ENCODE measurements at regions not wholly inside any gene's neighbourhood (a gene's known extent, or its start where the extent isn't known, plus 50 kb on each side); places are given as distances from the start of the nearest gene placed in this dataset.

DNA sequence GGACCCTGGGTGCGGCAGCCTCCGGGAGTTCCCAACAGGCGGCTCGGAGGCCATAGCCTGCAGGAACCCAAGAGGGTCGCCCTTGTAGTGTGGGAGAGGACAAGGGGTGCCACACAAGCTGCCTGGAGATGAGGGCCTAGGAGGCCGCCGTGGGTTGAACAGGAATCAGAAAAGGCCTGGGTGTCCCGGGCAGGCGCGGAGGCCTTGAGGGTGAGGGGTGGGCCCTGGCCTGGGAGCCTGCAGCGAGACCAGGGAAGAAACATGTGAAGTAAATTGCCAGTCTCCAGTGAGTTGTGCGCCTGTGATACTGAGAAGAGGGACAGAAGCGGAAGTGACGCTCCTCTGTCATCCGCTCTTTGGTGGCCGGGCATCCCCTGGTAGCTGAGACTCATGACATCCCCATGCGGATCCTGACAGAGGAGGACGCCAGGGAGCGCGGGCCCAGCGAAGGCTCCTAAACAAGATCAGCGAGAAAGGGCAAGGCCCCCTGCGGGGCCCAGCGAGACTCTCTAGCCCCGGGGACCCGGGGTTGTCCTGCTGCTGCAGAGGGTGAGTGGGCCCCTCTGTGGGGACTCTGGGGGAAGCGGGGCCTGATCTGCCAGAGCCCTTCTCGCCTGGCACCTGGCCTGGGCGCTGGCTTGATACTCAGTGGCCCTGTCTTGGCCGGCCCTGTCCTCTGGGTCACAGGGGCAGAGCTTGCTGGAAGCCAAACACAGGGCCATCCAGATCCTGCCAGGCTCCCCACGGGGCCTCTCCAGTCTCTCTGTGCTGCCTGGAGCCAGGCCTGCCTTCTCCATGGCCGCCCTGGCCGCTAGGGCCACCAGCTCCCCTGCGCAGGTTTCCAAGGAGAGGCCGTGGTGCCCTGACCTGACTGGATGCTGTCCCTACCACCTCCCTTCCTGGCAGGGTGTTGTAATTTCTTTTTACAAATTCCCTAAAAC lies 788.4 kb downstream of the TLE4 start:
- no peak for DNase-seq (ENCODE audit: low read depth)

DNA sequence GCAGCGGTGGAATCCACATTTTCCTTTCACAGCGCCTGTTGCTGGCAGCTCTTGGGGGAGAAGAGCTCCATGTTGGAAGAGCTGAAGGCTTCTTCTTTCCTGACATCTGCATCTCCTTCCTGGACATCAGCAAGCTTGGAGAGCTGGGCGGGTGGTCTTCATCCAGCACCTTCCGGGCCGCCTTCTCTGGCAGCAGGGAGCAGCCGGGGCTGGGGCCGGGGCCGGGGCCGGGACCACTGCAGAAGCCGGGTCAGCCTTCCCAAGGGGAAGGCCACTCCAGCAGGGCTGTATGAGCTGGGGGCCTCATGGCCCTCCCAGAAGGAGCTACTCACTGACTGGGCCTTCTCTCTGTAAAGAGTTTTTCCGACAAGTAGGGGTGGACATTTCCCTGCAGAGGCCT lies 787.5 kb downstream of the TLE4 start:
- no peak for DNase-seq (ENCODE audit: low read depth)

DNA sequence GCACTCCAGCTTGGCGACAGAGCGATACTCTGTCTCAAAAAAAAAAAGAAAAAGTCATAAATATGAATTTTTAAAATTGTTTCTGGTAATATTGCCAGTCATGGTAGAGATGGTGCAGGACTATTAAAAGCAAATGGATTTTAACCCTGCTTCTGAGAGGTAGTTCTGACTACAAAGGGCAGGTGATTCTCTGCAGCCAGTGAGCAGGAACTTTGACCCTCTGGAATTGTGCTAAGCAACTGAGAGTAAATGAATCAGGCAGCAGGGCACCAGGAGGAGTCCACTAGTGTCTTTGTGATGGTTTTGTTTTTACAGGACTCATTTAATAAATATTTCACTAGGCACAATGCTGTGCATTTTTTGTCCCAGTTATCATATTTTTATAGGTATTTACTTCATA lies 781.2 kb downstream of the TLE4 start:
- DNase-seq (ENCODE audit: low read depth): no peak

DNA sequence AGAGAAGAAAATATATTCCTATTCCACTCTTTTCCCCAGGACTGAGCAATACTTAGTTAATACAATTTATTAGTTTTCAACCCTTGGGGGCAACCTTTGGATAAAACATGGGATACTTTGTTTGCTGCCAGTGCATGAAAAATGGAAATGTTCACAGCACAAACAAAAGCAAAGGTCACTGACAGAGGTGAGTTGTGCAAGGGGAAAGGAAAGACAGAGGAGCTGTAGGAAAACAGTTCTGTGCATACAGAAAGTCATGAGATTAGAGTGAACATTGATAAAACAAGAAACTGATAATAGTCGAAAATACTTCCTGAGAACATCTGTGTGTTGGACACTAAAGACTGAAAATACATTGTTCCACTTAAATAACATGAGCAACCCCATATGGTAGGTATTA lies 779.8 kb downstream of the TLE4 start:
- no peak for DNase-seq (ENCODE audit: low read depth)

DNA sequence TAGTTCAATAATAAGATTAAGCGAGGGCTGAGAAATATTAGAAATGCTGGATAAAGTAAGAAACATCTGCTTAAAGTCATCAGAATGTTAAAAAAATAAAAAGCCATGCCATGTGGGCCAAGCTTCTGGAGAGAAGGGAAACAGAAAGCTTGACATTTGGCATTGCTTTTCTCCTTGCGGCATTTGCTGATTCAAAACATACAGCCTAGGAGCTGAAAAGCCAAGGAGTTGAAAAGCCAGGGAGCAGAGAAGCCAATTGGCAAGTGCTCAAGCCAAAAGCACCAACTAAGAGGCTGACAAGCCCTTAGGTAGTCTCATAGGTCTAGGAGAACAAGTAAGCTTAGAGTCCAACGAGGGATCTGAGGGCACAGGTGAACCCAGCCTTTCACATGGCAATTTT lies 754.3 kb downstream of the TLE4 start:
- DNase-seq (ENCODE audit: low read depth): no peak

DNA sequence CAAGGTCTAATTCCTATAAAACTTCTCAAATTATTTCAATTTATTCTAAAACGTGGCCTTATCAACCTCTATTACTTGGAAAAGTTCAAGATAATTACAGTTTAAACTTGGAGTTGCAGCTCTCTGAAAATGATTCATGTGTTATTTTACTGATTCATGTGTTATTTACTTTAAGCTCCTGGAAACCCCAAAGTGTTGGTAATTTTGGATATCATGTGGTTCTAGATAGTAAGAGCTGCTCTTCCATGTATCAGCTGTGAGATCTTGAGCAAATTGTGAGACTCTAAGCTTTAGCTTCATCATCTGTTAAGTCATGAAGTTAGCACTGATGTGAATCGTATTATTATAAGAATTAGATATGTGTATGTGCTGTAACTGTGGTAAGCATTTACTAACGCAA lies 749.2 kb downstream of the TLE4 start:
- no peak for DNase-seq (ENCODE audit: low read depth)

DNA sequence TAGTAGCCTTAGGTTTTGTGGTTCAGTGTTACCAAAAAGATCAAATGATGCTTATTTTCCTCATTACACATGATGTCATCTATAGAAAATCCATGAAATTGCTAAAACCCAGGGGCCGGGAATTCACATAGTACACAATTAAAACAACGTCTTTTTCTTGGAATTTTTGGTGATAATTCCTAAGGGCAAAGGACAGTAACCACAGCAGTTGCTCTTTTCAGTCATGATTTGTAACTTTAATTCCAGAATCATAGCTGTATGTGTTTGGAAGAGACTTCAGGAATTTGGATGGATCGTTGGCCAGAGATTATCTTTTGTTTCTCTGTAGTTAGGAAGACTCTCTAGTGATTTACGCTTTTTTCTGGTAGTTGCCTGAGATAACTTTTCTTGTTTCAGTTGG lies 748.7 kb downstream of the TLE4 start:
- no peak for DNase-seq (ENCODE audit: low read depth)

DNA sequence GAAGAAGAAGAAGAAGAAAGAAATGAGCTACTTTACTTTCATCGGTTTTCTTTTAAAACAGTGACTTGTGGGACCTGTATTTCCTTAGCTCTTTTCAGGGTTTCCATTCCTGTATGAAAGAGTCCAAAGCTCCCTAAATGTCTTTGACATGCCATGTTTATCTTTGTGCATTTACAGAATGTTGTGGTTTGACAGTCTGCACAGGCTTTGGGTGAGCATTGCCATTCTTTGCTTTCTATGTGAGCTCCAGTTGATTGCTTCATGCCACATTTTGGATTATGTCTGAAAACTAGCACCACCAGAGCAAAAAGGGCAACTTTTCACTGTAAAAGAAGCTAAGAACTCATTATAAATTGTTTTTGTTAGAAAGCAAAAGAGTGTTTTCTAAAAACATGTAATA lies 733.4 kb downstream of the TLE4 start:
- no peak for DNase-seq (ENCODE audit: low read depth)

DNA sequence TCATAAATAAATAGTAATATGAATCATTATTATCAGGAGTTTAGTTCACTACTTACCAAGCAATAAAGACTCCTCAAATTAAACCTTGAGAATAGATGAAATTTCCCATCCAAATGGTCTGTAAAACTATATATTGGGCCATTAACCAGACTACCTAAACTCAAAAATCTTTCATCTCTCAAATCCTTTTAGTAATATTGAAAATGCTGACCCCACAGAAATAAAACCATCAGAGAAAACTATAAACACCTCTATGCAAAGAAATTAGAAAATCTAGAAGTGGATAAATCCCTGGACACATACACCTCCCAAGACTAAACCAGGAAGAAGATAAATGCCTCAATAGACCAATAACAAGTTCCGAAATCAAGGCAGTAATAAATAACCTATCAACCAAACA lies 723.2 kb downstream of the TLE4 start:
- no peak for DNase-seq (ENCODE audit: low read depth)

DNA sequence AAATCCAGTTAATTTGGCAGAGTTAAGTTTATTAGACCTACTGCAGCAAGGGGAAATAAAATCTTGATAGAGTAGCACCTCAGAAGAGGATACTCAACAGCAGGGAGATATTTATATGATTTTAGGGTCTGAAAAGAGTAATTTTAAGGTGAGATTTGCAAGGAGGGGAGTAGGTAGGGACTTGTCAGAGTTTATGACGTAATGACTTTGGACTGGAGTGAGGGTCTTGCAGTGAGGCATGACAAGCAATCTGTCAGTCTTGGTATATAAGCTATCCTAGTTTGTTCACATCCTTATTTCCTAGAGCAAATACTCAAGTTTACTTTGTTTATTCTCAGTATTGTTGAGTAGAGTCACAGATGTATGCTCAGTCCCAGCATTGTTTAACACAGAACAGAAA lies 722.6 kb downstream of the TLE4 start:
- no peak for DNase-seq (ENCODE audit: low read depth)

DNA sequence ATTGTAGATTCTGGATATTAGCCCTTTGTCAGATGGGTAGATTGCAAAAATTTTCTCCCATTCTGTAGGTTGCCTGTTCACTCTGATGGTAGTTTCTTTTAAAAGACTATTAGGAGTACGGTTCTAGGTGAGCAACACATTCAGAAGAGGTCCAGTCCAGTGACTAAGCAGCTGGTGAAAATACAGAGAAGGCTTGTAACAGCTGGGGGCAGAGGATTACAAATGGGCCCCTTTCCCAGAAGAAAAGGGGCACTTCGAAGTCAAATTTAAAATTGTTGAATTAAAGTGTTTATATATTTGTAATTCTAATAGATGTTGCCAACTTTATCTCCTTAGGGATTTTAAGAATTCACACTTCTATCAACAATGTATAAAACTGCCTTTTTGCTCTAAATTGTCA lies 720.5 kb downstream of the TLE4 start:
- DNase-seq (ENCODE audit: low read depth): no peak

DNA sequence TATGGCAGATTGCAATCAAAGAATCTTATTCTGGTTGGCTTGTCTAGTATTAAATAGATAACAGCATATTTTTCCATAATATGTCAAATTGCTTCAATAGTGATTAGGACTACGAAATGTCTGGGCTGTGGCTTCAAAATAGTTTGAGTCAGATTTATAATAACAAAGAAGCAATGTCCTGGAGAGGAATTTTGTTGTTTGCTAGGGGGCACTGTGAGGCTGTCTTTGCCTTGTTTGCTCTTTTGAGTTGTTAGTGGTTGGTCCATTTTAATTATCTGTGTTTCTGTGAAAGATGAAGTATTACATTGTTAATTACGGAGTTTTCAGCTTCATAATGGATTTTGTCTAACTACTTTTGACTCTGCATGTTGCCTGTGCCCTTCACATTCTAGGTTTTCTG lies 713.6 kb downstream of the TLE4 start:
- no peak for DNase-seq (ENCODE audit: low read depth)

DNA sequence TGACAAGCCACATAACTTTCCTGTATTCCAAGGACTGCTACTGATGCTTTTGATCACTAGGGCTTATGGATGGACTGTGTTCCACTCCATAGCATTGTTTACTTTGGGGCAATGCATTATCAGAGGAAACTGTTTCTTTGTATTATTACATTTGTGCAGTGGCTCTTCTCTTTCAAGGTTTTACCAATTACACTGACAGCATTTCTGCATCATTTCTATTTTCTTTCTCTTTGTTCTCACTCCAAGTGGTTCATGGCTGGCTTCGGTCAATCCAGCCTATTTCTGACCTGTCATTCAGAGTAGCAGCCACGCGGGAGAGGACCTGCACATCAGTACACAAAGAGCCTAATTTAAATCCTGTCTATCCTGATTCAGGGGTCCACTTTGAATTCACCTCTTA lies 711.0 kb downstream of the TLE4 start:
- DNase-seq (ENCODE audit: low read depth): no peak

DNA sequence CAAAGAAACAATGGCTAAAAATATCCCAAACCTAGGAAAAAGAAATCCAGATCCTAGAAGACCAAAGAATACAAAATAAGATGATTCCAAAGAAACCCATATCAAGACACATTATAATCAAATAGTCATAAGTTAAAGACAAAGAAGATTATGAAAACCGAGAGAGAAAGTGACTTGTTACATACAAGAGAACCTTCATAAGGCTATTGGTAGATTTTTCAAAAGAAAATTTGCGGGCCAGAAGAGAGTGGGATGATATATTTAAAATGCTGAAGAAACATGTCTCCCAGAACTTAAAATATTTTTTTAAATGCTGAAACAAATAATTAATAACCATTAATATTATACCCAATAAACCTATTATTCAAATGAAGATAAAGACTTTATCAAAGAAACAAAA lies 687.3 kb downstream of the TLE4 start:
- no peak for DNase-seq (ENCODE audit: low read depth)

DNA sequence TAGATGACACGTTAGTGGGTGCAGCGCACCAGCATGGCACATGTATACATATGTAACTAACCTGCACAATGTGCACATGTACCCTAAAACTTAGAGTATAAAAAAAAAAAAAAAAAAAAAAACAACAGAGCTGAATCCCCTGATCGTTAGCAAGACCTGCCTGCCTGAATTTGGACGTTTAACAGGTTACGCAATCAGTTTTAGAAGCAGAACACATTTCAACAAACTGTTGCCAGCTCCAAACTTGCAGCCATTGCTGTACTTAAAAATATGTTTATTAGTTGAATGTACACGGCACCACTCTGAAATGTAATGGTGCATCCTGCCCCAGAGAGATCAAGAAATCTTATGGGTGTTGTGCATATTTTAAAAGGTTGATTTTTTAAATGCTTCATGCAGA lies 680.0 kb downstream of the TLE4 start:
- no peak for DNase-seq (ENCODE audit: low read depth)

DNA sequence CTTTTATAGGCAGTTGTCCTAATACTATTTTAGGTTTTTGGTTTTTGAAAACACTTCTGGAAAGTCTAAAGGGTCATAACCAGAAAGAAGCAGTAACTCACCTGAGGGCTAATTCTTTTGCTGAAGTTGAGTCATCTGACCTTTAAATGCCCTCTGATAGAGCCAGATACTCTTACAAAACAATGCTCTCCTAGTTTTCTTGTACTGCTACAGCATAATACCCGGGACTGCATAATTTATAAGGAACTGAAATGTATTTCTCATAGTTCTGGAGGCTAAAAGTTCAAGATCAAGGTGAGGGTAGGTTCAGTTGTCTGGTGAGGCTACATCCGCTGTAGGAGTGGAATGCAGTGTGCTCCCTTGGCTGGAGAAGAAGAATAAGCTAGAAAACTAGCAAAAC lies 670.3 kb downstream of the TLE4 start:
- no peak for DNase-seq (ENCODE audit: low read depth)

DNA sequence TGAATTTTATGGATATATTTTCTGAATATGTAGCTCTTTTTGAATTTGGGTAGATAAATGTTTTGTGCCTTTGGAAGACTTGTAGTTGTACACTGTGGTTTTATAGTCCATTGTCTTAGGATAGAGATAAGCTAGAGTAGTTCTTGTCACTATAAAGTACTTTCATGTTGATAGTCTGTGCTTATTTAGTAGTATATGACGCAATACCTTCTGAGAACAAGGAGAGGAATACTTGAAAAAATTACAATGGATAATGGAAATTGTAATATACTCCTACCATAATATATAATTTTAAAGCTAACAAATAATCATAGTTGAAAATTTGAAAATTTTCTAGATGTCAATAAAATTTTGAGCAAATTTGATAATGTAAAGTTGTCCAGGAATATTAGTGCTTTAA lies 664.0 kb downstream of the TLE4 start:
- DNase-seq (ENCODE audit: low read depth): no peak

DNA sequence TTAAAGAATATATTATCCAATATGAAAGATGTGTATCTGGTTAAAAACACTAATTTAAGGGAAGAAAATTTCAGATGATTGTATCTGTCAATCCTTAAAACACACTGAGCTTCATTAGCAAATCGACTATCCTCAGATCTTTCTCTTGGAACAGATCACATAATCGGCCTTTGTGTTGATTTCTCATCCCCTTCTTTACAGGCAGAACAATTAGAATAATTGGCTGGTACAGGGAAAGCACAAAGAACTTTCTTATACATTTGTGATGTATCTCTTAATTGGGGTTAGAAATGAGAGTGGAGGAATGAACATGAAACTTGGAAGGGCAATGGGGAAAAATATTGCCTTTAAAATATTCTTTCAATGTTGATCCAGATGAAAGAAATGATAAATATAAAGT lies 662.1 kb downstream of the TLE4 start:
- DNase-seq (ENCODE audit: low read depth): no peak

DNA sequence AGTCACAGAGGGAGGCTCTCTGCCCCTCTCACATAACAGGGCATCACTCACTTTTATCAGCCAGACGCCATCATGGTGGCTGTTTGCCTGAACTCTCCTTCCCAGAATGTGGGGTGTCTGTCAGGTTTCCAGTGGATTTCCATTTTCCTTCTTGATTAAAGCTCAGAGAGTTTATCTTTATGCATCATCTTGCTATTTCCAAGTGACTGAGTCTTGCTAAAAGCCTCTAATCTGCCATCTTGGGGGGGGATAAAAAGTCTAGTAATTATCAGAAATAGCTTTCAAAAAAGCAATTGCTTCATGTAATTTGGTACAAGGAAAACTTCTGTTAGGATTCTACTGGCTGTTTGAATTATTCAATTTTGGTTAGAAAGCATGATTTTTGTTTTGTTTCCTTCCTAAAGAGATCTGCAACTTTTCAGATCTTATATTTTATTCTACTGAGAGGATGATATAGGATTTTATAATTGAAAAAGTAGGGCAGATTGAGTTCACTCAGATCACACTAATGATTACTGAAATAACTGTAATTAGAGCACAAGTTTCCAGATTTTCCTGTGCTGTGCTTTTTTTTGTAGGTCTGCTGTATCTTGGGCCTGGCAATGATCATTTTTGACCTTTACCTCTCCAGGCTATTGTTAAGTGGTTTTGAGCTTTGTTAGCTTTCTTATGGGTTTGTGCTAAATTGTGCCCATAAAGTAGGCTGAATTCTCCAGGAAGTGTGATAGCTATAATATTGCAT lies 661.5 kb downstream of the TLE4 start:
- DNase-seq (ENCODE audit: low read depth): no peak

DNA sequence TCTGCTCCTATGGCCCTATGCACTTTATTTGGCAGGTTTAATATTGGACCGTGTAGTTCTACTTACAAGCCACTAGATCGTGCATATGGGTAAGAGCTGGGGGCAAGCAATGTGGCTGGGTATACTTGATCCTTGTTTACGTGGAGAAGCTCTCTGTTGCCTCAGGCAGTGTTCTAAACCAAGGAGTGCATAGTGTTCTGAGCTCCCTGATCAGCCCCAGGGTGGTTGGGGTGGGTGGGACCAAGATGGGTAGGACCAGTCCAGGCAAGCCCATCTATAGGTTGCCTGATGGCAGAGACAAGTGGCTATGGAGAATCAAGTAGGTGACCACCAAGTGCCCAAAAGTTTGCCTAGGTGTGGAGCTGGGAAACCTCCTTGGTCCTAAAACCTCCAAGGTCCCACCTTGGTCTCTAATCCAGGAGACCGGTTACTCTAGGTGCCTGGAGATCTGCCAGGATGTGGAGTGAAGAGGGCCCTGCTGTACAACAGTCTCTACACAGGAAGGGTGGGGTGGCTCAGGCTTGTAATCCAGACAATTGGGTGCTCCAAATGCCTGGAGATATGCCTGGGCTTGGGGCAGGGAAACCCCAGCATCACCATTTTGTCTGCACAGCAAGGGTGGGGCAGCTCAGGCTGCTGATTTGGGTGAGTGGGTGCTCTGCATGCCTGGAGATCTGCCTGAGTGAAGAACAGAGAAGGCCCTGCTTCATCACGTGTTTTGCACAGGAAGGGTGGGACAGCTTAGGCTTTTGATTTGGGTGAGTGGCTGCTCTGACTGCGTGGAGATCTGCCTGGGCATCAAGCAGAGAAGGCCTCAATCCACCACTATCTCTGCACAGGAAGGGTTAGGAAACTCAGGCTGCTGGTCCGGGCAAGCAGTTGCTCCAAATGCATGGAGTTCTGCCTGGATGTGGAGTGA lies 659.8 kb downstream of the TLE4 start:
- no peak for DNase-seq (ENCODE audit: low read depth)

DNA sequence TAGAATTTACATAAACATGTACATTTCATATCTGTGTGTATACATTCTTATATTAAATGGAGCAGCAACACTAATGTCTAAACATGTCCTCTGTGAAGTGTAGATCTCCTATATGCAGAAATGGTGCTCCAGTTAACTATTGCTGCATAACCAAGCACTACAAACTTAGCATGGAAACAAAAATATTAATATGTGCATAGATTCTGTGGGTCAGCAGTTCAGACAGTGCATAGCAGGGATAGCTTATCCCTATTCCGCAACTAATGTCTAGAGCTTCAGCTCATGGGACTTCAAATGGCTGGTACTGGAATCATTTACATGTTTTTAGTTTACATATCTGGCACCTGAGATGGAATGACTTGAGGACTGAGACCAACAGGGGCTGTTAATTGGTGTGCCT lies 652.1 kb downstream of the TLE4 start:
- no peak for DNase-seq (ENCODE audit: low read depth)

DNA sequence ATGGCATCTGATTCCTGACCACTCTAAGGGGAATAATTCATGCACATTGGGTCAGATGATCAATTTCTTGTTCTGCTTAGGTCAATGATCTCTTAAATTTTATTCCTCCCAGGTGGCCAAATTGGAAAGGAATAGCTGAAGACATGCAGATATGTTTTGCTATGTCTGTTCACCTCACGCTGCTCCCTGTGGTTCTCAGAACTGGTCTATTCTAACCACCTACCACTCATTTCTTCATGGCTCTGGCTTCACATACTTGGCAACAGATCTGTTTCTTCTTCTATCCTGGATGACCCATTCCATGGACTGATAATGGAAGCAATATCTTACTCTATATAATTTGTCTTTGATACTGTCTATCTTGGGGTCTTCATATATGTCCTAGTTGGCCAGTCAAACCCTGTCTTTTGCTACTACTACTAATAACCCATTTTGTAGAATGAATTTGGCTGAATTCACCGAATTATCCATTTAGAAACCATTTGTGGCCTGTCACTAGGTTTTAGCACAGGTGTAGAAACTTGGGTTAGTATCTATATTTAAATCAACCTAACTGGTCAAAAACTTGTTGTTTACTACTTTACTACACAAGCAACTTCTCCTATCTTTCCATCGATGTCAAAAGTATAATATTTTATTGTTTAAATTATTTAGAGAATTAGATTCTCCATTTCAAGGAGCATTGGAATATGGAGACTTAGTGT lies 650.9 kb downstream of the TLE4 start:
- DNase-seq (ENCODE audit: low read depth): no peak

Data from activated T-cell treated with anti-CD3 and anti-CD28 coated beads for 24 hours (primary cell).